DOHH2 (cell line): ENCODE measurements at regions not wholly inside any gene's neighbourhood (a gene's known extent, or its start where the extent isn't known, plus 50 kb on each side); places are given as distances from the start of the nearest gene placed in this dataset.

Experiments used
- CTCF ChIP-seq: fragments of 200-600 bp; sonication (generic); IDR thresholded peaks from one replicate; pipeline ENCODE4 v1.5.1; 2014; ENCODE audit warnings: antibody characterized with exemption, mild to moderate bottlenecking, low read depth, low read length; ENCODE audit not compliant: poor library complexity, severe bottlenecking
- EZH2phosphoT487 ChIP-seq: fragments of 200-600 bp; sonication (generic); IDR thresholded peaks from 2 replicates; pipeline ENCODE4 v1.6.1; 2017; ENCODE audit warnings: borderline replicate concordance, mild to moderate bottlenecking, antibody characterized with exemption, low read length, moderate library complexity, mixed read lengths

GRCh38 chr20:52379723-52380336 lies 188.3 kb upstream of the ZFP64 start:
- TF ChIP-seq CTCF (peak; percentile 93), EZH2phosphoT487 (no peak)
